ENCODE measurements at regions not wholly inside any gene's neighbourhood (a gene's known extent, or its start where the extent isn't known, plus 50 kb on each side); places are given as distances from the start of the nearest gene placed in this dataset.

- TF ChIP-seq CTCF (IDR thresholded peaks at IDR 0.05) (no peak), POLR2A (IDR thresholded peaks at IDR 0.05) (no peak), EP300 (IDR thresholded peaks at IDR 0.05) (no peak)
Measured at GRCh38 chr2:83143946-83144345, 1315.1 kb downstream of the SUCLG1 start.

Measured in ovary (tissue), 3 donors.